ENCODE measurements at regions not wholly inside any gene's neighbourhood (a gene's known extent, or its start where the extent isn't known, plus 50 kb on each side); places are given as distances from the start of the nearest gene placed in this dataset.

GRCh38 chr4:15344041-15344440 is 83.8 kb upstream of the C1QTNF7 start:
- DNase-seq, result no peak
- no peak overlapping the region for H3K4me3 Mint-ChIP-seq (ENCODE audit: unreplicated experiment)
- no peaks in the 10 kb centered on the region for H3K4me1 Mint-ChIP-seq (ENCODE audit: low read depth, unreplicated experiment)
- H3K27me3 Mint-ChIP-seq (ENCODE audit: unreplicated experiment), result no peaks in the 10 kb centered on the region
- TF ChIP-seq, protein P1, sequence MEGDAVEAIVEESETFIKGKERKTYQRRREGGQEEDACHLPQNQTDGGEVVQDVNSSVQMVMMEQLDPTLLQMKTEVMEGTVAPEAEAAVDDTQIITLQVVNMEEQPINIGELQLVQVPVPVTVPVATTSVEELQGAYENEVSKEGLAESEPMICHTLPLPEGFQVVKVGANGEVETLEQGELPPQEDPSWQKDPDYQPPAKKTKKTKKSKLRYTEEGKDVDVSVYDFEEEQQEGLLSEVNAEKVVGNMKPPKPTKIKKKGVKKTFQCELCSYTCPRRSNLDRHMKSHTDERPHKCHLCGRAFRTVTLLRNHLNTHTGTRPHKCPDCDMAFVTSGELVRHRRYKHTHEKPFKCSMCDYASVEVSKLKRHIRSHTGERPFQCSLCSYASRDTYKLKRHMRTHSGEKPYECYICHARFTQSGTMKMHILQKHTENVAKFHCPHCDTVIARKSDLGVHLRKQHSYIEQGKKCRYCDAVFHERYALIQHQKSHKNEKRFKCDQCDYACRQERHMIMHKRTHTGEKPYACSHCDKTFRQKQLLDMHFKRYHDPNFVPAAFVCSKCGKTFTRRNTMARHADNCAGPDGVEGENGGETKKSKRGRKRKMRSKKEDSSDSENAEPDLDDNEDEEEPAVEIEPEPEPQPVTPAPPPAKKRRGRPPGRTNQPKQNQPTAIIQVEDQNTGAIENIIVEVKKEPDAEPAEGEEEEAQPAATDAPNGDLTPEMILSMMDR (IDR thresholded peaks at IDR 0.05; ENCODE audit: partially characterized antibody, unreplicated experiment), result no peak
- no peak overlapping the region for H3K27ac Mint-ChIP-seq (ENCODE audit: unreplicated experiment)
- no peaks in the 10 kb centered on the region for H3K9me3 Mint-ChIP-seq (ENCODE audit: unreplicated experiment)
- no peaks in the 10 kb centered on the region for H3K36me3 Mint-ChIP-seq (ENCODE audit: unreplicated experiment)

- Mint-ChIP-seq H3K27ac (ENCODE audit: unreplicated experiment) (no peak overlapping the region), H3K9me3 (ENCODE audit: unreplicated experiment) (no peaks in the 10 kb centered on the region), H3K4me3 (ENCODE audit: unreplicated experiment) (no peak overlapping the region), H3K36me3 (ENCODE audit: unreplicated experiment) (no peaks in the 10 kb centered on the region), H3K4me1 (ENCODE audit: low read depth, unreplicated experiment) (no peaks in the 10 kb centered on the region), H3K27me3 (ENCODE audit: unreplicated experiment) (no peaks in the 10 kb centered on the region)
- TF ChIP-seq, protein P1 (IDR thresholded peaks at IDR 0.05; ENCODE audit: partially characterized antibody, unreplicated experiment), result no peak
- no peak for DNase-seq
Measured at GRCh38 chr4:15345134-15345533, 82.7 kb upstream of the C1QTNF7 start.

DNA sequence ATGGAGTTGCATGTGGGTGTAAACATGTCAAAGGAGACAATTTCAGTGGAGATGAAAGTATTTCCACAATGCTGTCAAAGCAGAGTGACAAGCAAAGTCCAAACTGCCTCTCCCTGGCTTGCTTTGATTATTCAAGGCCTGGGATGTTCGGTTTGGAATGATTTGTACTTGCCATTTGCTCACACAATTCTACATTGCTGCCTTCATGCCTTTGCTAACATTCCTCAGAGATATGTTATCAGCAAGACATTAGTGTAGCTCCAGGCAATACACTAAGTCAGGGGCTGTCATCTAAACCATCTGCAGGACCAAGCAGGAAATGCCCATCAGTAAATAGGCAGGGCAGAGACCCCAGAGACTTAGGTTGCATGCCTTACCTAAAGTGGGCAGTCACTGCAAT is 79.6 kb upstream of the C1QTNF7 start:
- no peak overlapping the region for H3K4me3 Mint-ChIP-seq (ENCODE audit: unreplicated experiment)
- DNase-seq, result no peak
- TF ChIP-seq, protein P1 (IDR thresholded peaks at IDR 0.05; ENCODE audit: partially characterized antibody, unreplicated experiment), result no peak
- no peaks in the 10 kb centered on the region for H3K27me3 Mint-ChIP-seq (ENCODE audit: unreplicated experiment)
- no peaks in the 10 kb centered on the region for H3K9me3 Mint-ChIP-seq (ENCODE audit: unreplicated experiment)
- no peaks in the 10 kb centered on the region for H3K36me3 Mint-ChIP-seq (ENCODE audit: unreplicated experiment)
- H3K4me1 Mint-ChIP-seq (ENCODE audit: low read depth, unreplicated experiment), result no peaks in the 10 kb centered on the region
- H3K27ac Mint-ChIP-seq (ENCODE audit: unreplicated experiment), result no peak overlapping the region

GRCh38 chr4:15348695-15349094 is 79.1 kb upstream of the C1QTNF7 start:
- Mint-ChIP-seq H3K4me1 (ENCODE audit: low read depth, unreplicated experiment) (no peaks in the 10 kb centered on the region), H3K27me3 (ENCODE audit: unreplicated experiment) (no peaks in the 10 kb centered on the region), H3K27ac (ENCODE audit: unreplicated experiment) (no peak overlapping the region), H3K36me3 (ENCODE audit: unreplicated experiment) (no peaks in the 10 kb centered on the region), H3K9me3 (ENCODE audit: unreplicated experiment) (no peaks in the 10 kb centered on the region), H3K4me3 (ENCODE audit: unreplicated experiment) (no peak overlapping the region)
- DNase-seq, result no peak
- TF ChIP-seq, protein P1 (IDR thresholded peaks at IDR 0.05; ENCODE audit: partially characterized antibody, unreplicated experiment), result no peak

GRCh38 chr4:15349531-15349935 is 78.3 kb upstream of the C1QTNF7 start:
- H3K4me3 Mint-ChIP-seq (ENCODE audit: unreplicated experiment), result no peak overlapping the region
- H3K36me3 Mint-ChIP-seq (ENCODE audit: unreplicated experiment), result no peaks in the 10 kb centered on the region
- H3K9me3 Mint-ChIP-seq (ENCODE audit: unreplicated experiment), result no peaks in the 10 kb centered on the region
- no peak for DNase-seq
- no peaks in the 10 kb centered on the region for H3K27me3 Mint-ChIP-seq (ENCODE audit: unreplicated experiment)
- TF ChIP-seq, protein P1 (IDR thresholded peaks at IDR 0.05; ENCODE audit: partially characterized antibody, unreplicated experiment), result no peak
- H3K27ac Mint-ChIP-seq (ENCODE audit: unreplicated experiment), result no peak overlapping the region
- no peaks in the 10 kb centered on the region for H3K4me1 Mint-ChIP-seq (ENCODE audit: low read depth, unreplicated experiment)

Measured in glutamatergic neuron (in vitro differentiated cells).